GM18951 (cell line): ENCODE measurements at regions not wholly inside any gene's neighbourhood (a gene's known extent, or its start where the extent isn't known, plus 50 kb on each side); places are given as distances from the start of the nearest gene placed in this dataset.

Experiments used
- POLR2A ChIP-seq: IDR thresholded peaks from 4 replicates; pipeline ENCODE4 v1.6.1; 2011; ENCODE audit warnings: mild to moderate bottlenecking; ENCODE audit not compliant: insufficient read length, insufficient read depth; ENCODE audit errors: extremely low read depth
- in situ Hi-C: fragments of 300-500 bp; cut with MboI; formaldehyde crosslinking; loops from one replicate; pipeline ENCODE4 v1.12.0; 2022; ENCODE audit warnings: low sequenced_read_pairs, mixed read lengths, inconsistent platforms; ENCODE audit not compliant: unreplicated experiment

DNA sequence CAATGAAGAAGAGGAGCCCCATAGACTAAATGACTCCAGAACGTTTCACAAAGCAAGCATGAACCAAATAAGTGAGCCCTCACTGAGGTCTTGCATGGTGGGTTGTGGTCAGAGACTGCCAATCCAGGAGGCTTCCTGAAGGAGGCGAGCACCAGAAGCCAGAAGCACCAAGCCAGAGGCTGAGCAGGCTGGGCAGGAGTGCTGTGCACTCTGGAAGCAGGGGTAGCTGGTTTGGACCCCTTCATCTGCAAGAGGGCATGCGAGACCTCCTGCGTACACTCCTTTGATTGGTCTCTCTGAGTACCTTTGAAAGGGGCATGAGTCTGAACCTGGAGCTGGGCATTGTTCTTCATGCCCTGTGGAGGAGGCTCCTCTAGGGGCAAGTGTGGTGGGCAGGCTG lies 192.5 kb downstream of the HAUS1 start:
- no peak for TF ChIP-seq POLR2A
- in situ Hi-C loops = loop anchor here (25.0 kb wide), 1 partner anchor 366 kb away; the partner anchor contains the start of gene LOXHD1

DNA sequence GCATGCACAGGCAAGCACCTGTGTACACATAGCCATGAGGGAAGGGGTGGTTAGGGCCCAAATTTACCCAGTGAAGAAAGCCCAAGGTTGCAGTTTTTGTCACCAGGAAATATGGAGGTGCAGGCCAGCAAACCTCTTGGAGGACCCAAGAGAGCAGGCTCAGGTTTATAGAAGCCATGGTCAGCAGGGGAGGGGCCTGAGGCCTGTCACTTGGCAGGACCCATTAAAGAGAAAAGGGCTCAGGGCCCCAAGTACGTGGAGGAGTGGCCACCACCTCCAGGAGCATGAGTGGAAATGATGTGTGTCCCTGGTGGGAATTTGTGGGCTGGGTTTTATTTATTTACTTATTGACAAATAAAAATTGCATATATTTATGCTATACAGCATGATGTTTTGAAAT lies 192.9 kb downstream of the HAUS1 start:
- no peak for TF ChIP-seq POLR2A

DNA sequence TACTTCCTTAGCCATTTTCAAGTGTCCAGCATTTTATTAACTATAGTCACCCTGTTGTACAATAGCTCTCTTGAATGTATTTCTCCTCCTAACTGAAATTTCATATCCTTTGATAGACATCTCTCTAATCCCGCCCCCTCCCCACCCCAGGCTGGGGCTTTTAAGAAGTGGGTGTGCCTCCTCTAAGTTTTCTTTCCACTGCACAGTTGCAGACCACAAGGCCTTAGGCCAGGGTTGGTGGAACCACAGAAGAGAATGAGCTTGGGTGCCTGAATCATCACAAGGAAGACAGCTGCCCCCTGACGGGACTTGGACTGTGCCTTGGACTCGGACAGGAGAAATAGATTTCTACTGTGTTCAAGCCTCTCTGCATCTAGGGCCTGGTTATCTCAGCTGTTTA lies 193.4 kb downstream of the HAUS1 start:
- TF ChIP-seq POLR2A = no peak
- in situ Hi-C loops = loop anchor here (25.0 kb wide), 1 partner anchor 365 kb away; the partner anchor contains the start of gene LOXHD1

More for the DNA sequence above, 192.9 kb downstream of the HAUS1 start:
- in situ Hi-C loops = loop anchor here (25.0 kb wide), 1 partner anchor 365 kb away; the partner anchor contains the start of gene LOXHD1

DNA sequence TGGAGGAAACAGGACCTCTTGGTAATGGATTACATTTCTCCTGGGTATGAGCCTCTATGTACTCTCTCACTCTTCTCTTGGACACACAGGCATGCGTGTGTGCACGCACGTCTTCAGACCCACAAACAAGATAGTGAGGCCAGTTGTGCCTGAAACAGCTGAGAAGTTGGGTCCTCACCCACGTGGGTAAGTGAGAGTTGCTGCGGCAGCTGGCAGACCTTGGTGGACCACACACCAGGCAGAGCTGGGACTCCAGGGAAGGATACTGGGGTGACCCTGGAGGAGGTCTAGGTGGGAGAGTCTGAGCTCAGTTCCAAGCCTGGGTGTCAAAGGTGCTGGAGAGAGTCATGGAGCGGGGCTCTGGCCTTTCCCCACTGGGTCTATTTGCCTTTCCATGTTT lies 194.3 kb downstream of the HAUS1 start:
- in situ Hi-C loops = loop anchor here (25.0 kb wide), 1 partner anchor 364 kb away; the partner anchor contains the start of gene LOXHD1
- TF ChIP-seq POLR2A = no peak

DNA sequence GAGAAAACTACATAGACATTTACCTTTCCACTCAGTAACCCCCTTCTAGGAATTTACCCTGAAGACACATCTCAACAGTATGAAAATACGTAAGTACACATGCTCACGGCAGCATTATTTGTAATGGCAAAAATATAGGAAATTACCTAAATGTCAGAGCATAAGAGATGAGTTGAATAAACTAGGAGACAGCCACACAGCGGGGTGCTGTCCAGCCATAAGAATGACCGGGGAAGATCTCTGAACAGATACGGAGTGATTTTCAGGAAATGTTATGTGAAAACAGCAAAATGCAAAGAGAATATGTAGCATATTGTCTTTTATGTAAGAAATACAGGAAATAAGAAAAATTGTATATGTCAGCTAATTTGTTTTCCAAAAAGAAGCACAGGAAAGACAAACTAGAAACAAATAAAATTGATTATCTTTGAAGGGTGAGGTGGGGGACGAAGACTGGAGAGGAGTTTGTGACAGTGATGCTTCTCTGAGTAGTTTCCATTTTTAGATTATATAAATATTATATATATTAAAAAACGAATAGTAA lies 195.4 kb downstream of the HAUS1 start:
- in situ Hi-C loops = loop anchor here (25.0 kb wide), 1 partner anchor 363 kb away; the partner anchor contains the start of gene LOXHD1
- no peak for TF ChIP-seq POLR2A

DNA sequence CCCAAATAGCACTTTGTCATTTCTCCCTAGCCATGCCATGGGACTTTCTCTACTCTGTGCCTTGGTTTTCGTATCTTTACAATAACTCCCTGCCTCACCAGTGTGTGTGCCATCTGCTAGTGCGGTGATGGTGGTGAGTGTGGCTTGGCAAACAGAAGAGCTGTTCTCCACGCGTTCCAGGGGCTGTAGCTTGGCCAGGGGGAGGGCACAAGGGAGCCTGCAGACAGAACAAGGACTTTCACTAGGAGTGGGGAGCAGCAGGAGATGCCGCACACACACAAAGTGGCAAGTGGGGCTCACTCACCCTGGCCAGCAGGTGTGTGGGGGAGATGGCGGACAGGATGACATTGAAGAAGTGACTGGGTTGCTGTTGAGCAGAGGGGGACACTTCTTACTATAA lies 196.9 kb downstream of the HAUS1 start:
- no peak for TF ChIP-seq POLR2A
- in situ Hi-C loops = no loop called here

DNA sequence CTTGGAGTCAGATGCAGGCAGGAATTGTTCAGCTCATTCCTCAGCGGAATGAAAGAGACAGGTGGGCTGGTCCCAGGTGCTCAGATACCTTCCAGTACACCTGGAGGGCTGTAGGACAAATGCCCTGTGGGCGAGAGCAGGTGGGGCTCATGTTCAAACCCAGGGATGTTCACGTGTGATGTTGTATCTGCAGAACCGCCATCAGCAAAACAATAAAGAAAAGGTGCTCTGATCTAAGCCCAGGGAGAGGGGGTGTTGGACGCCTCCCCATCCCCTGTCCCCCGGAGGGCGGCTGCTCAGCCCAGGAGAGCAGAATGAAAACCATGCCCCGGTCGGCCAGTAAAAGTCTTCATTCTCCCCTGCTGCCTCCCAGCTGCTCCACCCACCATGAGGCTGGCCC lies 197.4 kb downstream of the HAUS1 start:
- in situ Hi-C loops = no loop called here
- TF ChIP-seq POLR2A = no peak

DNA sequence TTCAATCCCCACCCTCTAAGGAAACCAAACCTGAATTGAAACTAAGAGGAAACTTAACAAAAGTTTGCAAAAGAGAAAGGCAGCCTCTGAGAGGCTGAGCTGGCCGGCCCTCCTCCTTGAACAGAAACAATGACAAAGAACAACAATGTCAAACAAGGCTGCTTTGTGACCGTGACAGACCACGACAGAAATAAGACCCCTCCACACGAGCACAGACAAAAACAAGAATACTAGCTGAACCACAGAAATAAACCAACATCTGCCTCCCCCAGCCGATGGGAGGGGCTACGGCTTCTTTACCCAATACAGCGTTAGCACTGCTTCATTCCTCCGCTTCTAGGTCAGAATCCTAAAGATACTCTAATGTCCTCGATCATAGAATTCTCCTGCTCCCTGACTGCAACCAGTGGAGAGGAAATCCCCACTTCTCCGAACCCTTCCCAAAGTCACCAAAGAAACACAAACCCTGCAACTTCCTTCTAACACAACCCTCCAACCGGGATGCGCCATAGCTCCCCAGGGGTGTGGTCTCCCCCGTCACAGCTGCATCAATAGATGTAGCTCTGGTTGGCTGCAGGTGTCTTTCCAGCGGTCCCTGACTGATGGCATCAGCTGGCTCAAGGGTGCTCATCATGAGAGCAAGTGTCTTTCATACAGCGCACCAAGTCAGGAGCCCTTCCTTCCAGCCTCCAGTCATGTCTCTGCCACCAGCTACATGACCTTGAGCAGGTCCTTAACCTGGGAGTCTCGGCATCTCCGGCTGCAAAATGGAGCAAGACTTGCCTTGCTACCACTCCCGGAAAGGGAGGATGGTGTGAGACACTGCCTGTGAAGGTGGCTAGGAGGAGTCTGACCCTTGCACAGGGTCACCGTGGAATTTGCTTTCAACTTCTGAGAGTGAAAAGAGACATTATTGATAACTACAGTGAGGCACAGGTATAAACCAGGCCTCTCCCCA lies 198.6 kb downstream of the HAUS1 start:
- in situ Hi-C loops = no loop called here
- no peak for TF ChIP-seq POLR2A

DNA sequence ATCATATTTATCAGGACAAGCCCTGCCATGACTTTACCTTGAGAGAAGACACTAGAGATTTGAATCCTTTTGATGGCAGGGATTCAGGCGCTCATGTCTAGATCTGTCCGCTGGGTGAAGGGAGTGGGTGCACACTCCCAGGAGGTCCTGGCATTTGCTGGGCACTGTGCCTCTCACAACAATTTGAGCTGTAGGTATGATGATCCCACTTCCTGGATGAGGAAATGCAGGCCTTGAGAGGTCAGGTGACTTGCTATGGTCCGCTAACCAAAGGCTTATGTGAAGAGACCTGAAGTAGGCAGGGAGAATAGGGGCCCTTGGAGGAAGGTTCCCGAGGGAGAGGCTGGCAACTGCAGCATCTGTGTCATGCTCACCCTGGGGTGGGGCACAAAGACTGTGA lies 206.1 kb downstream of the HAUS1 start:
- TF ChIP-seq POLR2A = no peak
- in situ Hi-C loops = no loop called here

DNA sequence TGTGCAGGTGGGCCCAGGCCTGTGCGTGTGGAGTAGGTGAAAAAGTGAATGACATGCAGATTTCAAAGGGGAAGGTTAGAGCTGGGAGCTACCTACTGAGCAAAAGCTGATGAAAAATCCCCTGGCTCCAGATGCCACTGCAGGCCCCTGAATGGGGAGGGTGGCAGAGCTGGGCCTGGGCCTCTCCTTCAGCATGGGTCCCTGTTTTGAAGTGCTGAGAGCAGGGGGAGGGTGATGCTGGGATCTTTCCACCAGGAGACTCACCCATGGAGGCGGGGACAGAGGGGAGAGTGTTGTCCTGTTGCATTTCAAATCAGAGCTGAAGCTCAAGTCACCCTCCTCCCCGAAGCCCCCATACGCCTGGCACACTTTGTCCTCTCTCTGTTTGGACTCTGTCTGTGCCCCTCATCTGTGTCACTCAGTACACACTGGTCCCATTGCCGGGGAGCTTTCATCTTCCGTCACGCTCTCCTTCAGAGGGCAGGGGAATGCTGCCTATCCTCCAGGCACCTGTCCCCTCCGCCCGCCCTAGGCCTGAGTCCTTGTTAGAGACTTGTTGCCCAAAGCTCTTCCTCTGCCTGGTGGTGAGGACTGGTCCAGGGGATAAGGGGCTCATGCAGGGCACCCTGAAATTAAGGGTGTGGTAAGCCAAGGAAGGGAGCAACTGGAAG lies 206.6 kb downstream of the HAUS1 start:
- TF ChIP-seq POLR2A = no peak
- in situ Hi-C loops = no loop called here

DNA sequence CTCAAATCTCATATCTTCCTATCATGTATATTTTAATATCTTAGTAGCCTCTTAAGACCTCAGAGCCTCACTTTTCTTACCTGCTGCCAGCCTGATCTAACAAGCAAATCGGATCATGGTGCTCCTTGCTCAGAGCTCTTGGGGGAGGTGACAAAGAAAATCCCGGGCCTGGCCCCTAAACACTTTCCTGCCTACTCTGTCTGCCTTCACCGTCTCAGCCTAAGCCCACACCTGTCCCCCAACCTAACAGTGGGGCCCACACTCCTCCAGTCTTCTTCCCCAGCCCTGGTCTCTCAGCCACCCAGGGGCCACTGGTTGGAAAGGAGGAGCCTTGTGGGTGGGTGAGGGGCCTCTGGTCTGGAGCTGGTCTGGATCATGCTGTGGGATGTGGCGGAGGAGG lies 207.3 kb downstream of the HAUS1 start:
- in situ Hi-C loops = no loop called here
- no peak for TF ChIP-seq POLR2A

DNA sequence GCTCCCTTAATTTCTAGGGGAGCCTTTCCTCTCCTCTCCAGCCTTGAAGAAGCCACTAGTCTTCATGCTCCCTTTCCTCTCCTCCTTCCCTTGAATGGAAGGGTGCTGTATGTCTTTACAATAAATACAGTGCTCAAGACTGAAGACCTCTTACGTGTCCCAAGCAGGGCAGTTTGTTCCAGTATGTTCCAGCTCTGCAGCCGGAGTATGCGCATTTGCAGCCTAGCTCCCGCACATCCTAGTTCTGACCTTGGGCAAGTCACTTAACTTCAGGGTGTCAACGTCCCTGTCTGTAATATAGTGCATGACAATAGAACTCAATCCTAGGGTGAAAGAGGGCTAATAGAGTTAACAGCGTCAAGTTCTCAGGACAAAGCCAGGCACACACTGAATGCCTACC lies 208.0 kb downstream of the HAUS1 start:
- in situ Hi-C loops = no loop called here
- TF ChIP-seq POLR2A = no peak

DNA sequence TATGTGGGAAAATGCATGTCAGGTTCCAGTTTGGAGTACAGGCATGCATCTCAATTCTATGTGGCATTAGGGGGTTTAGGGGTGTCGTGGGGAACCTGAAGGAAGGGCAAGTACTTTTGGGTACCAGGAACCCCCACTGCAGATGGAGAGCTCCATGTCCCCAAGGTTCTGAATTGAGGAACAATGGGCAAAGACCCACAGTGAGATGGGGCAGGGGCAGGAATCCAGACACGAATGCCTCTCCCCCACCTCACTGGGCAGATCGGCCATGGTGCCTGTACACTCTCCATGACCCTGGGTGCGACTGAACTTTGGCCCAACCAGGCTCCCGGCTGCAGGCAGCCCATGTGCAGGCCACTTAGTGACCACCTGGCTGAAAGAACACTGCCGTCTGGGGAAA lies 209.3 kb downstream of the HAUS1 start:
- in situ Hi-C loops = no loop called here
- TF ChIP-seq POLR2A = no peak
